ENCODE measurements at regions not wholly inside any gene's neighbourhood (a gene's known extent, or its start where the extent isn't known, plus 50 kb on each side); places are given as distances from the start of the nearest gene placed in this dataset.

DNA sequence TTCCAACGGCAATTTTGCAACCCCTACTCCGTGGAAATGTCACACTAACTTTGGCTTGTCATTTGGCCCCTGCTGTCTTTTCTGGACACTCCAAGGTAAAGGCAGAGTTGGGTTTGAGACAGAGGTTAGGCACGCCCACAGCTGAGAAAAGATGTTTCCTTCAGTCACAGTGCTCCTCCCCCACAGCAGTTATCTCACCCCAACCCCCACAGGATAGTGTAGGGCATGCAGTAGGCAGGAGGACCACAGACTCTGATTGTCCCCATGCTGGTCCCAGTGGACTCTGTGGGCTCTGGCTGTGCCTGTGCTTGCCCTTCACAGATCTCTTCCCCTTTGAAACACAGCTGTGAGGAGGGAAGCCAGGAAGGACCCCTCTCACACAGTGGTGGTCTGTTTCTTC is 124.0 kb upstream of the CARMIL1 start:
- ChIA-PET POLR2A (no interaction called here), CTCF (no interaction called here)
- no peak overlapping the region for H3K4me3 Mint-ChIP-seq
- H3K27ac Mint-ChIP-seq: no peak overlapping the region
- H3K9me3 Mint-ChIP-seq: peaks cover 47% of the 10 kb centered on the region
- ATAC-seq: no peak
- no peak for DNase-seq (ENCODE audit: low spot score)
- TF ChIP-seq, protein P1, sequence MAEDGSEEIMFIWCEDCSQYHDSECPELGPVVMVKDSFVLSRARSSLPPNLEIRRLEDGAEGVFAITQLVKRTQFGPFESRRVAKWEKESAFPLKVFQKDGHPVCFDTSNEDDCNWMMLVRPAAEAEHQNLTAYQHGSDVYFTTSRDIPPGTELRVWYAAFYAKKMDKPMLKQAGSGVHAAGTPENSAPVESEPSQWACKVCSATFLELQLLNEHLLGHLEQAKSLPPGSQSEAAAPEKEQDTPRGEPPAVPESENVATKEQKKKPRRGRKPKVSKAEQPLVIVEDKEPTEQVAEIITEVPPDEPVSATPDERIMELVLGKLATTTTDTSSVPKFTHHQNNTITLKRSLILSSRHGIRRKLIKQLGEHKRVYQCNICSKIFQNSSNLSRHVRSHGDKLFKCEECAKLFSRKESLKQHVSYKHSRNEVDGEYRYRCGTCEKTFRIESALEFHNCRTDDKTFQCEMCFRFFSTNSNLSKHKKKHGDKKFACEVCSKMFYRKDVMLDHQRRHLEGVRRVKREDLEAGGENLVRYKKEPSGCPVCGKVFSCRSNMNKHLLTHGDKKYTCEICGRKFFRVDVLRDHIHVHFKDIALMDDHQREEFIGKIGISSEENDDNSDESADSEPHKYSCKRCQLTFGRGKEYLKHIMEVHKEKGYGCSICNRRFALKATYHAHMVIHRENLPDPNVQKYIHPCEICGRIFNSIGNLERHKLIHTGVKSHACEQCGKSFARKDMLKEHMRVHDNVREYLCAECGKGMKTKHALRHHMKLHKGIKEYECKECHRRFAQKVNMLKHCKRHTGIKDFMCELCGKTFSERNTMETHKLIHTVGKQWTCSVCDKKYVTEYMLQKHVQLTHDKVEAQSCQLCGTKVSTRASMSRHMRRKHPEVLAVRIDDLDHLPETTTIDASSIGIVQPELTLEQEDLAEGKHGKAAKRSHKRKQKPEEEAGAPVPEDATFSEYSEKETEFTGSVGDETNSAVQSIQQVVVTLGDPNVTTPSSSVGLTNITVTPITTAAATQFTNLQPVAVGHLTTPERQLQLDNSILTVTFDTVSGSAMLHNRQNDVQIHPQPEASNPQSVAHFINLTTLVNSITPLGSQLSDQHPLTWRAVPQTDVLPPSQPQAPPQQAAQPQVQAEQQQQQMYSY (CRISPR knock-in tag; IDR thresholded peaks at IDR 0.05): no peak
- TF ChIP-seq ESRRA (CRISPR knock-in tag; IDR thresholded peaks at IDR 0.05; ENCODE audit: borderline replicate concordance): no peak
- TF ChIP-seq, protein P2, sequence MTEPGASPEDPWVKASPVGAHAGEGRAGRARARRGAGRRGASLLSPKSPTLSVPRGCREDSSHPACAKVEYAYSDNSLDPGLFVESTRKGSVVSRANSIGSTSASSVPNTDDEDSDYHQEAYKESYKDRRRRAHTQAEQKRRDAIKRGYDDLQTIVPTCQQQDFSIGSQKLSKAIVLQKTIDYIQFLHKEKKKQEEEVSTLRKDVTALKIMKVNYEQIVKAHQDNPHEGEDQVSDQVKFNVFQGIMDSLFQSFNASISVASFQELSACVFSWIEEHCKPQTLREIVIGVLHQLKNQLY (CRISPR knock-in tag; IDR thresholded peaks at IDR 0.05): no peak
- TF ChIP-seq, protein P3, sequence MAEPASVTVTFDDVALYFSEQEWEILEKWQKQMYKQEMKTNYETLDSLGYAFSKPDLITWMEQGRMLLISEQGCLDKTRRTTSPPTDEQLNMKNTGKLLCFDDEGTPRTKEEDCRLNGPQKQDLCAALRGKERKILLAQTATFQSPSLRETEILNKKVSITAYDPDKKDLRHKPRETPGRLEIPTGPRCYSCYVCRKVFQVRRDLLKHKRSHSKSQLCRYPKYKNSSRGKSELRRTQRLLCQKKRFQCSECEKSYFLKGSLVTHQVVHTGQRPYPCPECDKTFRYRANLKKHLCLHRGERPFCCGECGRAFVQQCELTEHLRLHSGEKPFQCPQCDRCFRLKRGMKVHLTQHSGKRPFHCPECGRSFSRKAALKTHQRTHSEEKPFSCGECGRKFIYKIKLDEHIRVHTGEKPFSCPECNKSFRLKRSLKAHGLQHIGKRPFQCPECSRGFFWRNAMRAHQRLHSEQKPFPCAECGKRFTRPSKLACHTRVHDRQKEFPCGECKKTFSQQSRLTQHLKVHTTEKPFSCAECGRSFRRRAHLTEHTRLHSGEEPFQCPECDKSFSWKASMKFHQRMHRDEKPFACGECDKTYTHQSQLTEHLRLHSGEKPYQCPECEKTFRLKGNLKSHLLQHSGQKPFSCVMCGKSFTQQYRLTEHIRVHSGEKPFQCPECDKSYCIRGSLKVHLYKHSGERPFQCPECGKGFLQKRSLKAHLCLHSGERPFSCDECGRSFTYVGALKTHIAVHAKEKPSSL (CRISPR knock-in tag; conservative IDR thresholded peaks at IDR 0.05): no peak
- no peak for TF ChIP-seq ZNF423 (CRISPR knock-in tag; IDR thresholded peaks at IDR 0.05)
- TF ChIP-seq CBFB (CRISPR knock-in tag; IDR thresholded peaks at IDR 0.05; ENCODE audit: low read depth): no peak
- no peak for TF ChIP-seq ZNF263 (CRISPR knock-in tag; IDR thresholded peaks at IDR 0.05; ENCODE audit: low read depth)
- no peak for TF ChIP-seq TP53 (CRISPR knock-in tag; IDR thresholded peaks at IDR 0.05)
- TF ChIP-seq ETV6 (CRISPR knock-in tag; IDR thresholded peaks at IDR 0.05): no peak
- TF ChIP-seq, protein P4, sequence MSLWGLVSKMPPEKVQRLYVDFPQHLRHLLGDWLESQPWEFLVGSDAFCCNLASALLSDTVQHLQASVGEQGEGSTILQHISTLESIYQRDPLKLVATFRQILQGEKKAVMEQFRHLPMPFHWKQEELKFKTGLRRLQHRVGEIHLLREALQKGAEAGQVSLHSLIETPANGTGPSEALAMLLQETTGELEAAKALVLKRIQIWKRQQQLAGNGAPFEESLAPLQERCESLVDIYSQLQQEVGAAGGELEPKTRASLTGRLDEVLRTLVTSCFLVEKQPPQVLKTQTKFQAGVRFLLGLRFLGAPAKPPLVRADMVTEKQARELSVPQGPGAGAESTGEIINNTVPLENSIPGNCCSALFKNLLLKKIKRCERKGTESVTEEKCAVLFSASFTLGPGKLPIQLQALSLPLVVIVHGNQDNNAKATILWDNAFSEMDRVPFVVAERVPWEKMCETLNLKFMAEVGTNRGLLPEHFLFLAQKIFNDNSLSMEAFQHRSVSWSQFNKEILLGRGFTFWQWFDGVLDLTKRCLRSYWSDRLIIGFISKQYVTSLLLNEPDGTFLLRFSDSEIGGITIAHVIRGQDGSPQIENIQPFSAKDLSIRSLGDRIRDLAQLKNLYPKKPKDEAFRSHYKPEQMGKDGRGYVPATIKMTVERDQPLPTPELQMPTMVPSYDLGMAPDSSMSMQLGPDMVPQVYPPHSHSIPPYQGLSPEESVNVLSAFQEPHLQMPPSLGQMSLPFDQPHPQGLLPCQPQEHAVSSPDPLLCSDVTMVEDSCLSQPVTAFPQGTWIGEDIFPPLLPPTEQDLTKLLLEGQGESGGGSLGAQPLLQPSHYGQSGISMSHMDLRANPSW (CRISPR knock-in tag; conservative IDR thresholded peaks at IDR 0.05; ENCODE audit: low read depth): no peak
- TF ChIP-seq, protein P5, sequence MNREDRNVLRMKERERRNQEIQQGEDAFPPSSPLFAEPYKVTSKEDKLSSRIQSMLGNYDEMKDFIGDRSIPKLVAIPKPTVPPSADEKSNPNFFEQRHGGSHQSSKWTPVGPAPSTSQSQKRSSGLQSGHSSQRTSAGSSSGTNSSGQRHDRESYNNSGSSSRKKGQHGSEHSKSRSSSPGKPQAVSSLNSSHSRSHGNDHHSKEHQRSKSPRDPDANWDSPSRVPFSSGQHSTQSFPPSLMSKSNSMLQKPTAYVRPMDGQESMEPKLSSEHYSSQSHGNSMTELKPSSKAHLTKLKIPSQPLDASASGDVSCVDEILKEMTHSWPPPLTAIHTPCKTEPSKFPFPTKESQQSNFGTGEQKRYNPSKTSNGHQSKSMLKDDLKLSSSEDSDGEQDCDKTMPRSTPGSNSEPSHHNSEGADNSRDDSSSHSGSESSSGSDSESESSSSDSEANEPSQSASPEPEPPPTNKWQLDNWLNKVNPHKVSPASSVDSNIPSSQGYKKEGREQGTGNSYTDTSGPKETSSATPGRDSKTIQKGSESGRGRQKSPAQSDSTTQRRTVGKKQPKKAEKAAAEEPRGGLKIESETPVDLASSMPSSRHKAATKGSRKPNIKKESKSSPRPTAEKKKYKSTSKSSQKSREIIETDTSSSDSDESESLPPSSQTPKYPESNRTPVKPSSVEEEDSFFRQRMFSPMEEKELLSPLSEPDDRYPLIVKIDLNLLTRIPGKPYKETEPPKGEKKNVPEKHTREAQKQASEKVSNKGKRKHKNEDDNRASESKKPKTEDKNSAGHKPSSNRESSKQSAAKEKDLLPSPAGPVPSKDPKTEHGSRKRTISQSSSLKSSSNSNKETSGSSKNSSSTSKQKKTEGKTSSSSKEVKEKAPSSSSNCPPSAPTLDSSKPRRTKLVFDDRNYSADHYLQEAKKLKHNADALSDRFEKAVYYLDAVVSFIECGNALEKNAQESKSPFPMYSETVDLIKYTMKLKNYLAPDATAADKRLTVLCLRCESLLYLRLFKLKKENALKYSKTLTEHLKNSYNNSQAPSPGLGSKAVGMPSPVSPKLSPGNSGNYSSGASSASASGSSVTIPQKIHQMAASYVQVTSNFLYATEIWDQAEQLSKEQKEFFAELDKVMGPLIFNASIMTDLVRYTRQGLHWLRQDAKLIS (CRISPR knock-in tag; IDR thresholded peaks at IDR 0.05; ENCODE audit: borderline replicate concordance): no peak
- no peak for TF ChIP-seq ZNF416 (CRISPR knock-in tag; IDR thresholded peaks at IDR 0.05)
- no peak for TF ChIP-seq NFYB (CRISPR knock-in tag; conservative IDR thresholded peaks at IDR 0.05; ENCODE audit: low read depth)
- TF ChIP-seq NR3C1 (CRISPR knock-in tag; conservative IDR thresholded peaks at IDR 0.05; ENCODE audit: low read depth): no peak
- TF ChIP-seq CREM (CRISPR knock-in tag; IDR thresholded peaks at IDR 0.05): no peak
- peaks cover 44% of the 10 kb centered on the region for H3K36me3 Mint-ChIP-seq
- H3K27me3 Mint-ChIP-seq (ENCODE audit: low read depth): peaks cover 7% of the 10 kb centered on the region
- peaks cover 8% of the 10 kb centered on the region for H3K4me1 Mint-ChIP-seq

All from WTC11 (cell line).